ENCODE measurements at regions not wholly inside any gene's neighbourhood (a gene's known extent, or its start where the extent isn't known, plus 50 kb on each side); places are given as distances from the start of the nearest gene placed in this dataset.

GRCh38 chr13:33919120-33919519, 101.2 kb downstream of the RFC3 start:
- no peak for ATAC-seq
- no peak for TF ChIP-seq CSDC2 (CRISPR knock-in tag; IDR thresholded peaks at IDR 0.05)
- no peak for TF ChIP-seq TOX (CRISPR knock-in tag; IDR thresholded peaks at IDR 0.05; ENCODE audit: borderline replicate concordance)
- TF ChIP-seq SNAI2 (CRISPR knock-in tag; IDR thresholded peaks at IDR 0.05) = no peak
- no peak for TF ChIP-seq POU6F1 (CRISPR knock-in tag; IDR thresholded peaks at IDR 0.05; ENCODE audit: borderline replicate concordance, low read depth)
- TF ChIP-seq TSHZ2 (CRISPR knock-in tag; IDR thresholded peaks at IDR 0.05) = no peak
- TF ChIP-seq ARNTL (CRISPR knock-in tag; IDR thresholded peaks at IDR 0.05; ENCODE audit: borderline replicate concordance, low read depth) = no peak
- TF ChIP-seq ZFP3 (CRISPR knock-in tag; IDR thresholded peaks at IDR 0.05) = no peak
- no peak for TF ChIP-seq RARB (CRISPR knock-in tag; IDR thresholded peaks at IDR 0.05)
- TF ChIP-seq ZNF70 (CRISPR knock-in tag; IDR thresholded peaks at IDR 0.05) = no peak
- no peak for TF ChIP-seq GLIS3 (CRISPR knock-in tag; IDR thresholded peaks at IDR 0.05)
- TF ChIP-seq OSR1 (CRISPR knock-in tag; IDR thresholded peaks at IDR 0.05) = no peak
- no peak for TF ChIP-seq ISL1 (CRISPR knock-in tag; IDR thresholded peaks at IDR 0.05)

- TF ChIP-seq POU6F1 (CRISPR knock-in tag; IDR thresholded peaks at IDR 0.05; ENCODE audit: borderline replicate concordance, low read depth) (no peak), ZFP30 (CRISPR knock-in tag; IDR thresholded peaks at IDR 0.05) (no peak), ZNF565 (CRISPR knock-in tag; conservative IDR thresholded peaks at IDR 0.05; ENCODE audit: low read depth) (no peak), ISL1 (CRISPR knock-in tag; IDR thresholded peaks at IDR 0.05) (no peak), TSHZ2 (CRISPR knock-in tag; IDR thresholded peaks at IDR 0.05) (no peak), SNAI2 (CRISPR knock-in tag; IDR thresholded peaks at IDR 0.05) (no peak), CSRNP3 (CRISPR knock-in tag; IDR thresholded peaks at IDR 0.05) (no peak), TOX (CRISPR knock-in tag; IDR thresholded peaks at IDR 0.05; ENCODE audit: borderline replicate concordance) (no peak), CSDC2 (CRISPR knock-in tag; IDR thresholded peaks at IDR 0.05) (no peak), ESRRG (CRISPR knock-in tag; IDR thresholded peaks at IDR 0.05) (no peak), PATZ1 (CRISPR knock-in tag; IDR thresholded peaks at IDR 0.05; ENCODE audit: borderline replicate concordance) (no peak), TCF4 (CRISPR knock-in tag; IDR thresholded peaks at IDR 0.05; ENCODE audit: borderline replicate concordance) (no peak)
- ATAC-seq = no peak
Measured at GRCh38 chr13:33925563-33925962, 107.6 kb downstream of the RFC3 start.

All from SK-N-SH treated with all-trans-retinoic acid at 6 μM for 48 hours (cell line).